H1 (cell line): ENCODE measurements at regions not wholly inside any gene's neighbourhood (a gene's known extent, or its start where the extent isn't known, plus 50 kb on each side); places are given as distances from the start of the nearest gene placed in this dataset.

ENCODE experiments used
- CTCF ChIA-PET: fragments of 300-600 bp; sonication (Branson Sonifier 250); formaldehyde crosslinking; loops from one replicate; lab custom pipeline; 2021; ENCODE audit not compliant: partially characterized antibody; lab: Charles Lee
- POLR2A ChIA-PET: fragments of 300-600 bp; sonication (Branson Sonifier 250); formaldehyde crosslinking; loops from one replicate; lab custom pipeline; 2021; ENCODE audit warnings: inconsistent platforms; ENCODE audit not compliant: partially characterized antibody; lab: Charles Lee
- DNase-seq, 2 experiments: peaks; one replicate each; pipeline versions ENCODE4 v3.0.0 to v3.0.0-alpha.2; 2010 to 2022; ENCODE audit warnings: low spot score in 2 of 2, low read depth in 1 of 2, mixed read lengths in 1 of 2
- FAIRE-seq: peaks from 2 replicates; lab custom pipeline; 2011; peaks lifted over from hg19 to GRCh38; lab: Jason Lieb, UNC
- H2AFZ ChIP-seq: 2 replicates; pipeline ENCODE4 v1.8.1; 2012; ENCODE audit warnings: low read length, inconsistent platforms
- H2AK5ac ChIP-seq: 2 replicates; pipeline ENCODE4 v1.6.1; 2013; ENCODE audit warnings: low read depth, low read length
- H2BK120ac ChIP-seq: replicated peaks from 2 replicates; pipeline ENCODE3; 2013; ENCODE audit warnings: low read depth, low read length, inconsistent platforms
- H2BK12ac ChIP-seq: 2 replicates; pipeline ENCODE4 v1.6.1; 2013; ENCODE audit warnings: low read depth, low read length
- H2BK15ac ChIP-seq: 2 replicates; pipeline ENCODE4 v1.6.1; 2013; ENCODE audit warnings: low read length
- H2BK20ac ChIP-seq: 2 replicates; pipeline ENCODE4 v1.6.1; 2013; ENCODE audit warnings: low read length
- H2BK5ac ChIP-seq: 2 replicates; pipeline ENCODE4 v1.6.1; 2013; ENCODE audit warnings: low read depth, low read length
- H3K14ac ChIP-seq: 2 replicates; pipeline ENCODE4 v1.6.1; 2013; ENCODE audit warnings: inconsistent platforms; ENCODE audit not compliant: insufficient read length
- H3K18ac ChIP-seq: 2 replicates; pipeline ENCODE4 v1.6.1; 2013; ENCODE audit warnings: low read length; ENCODE audit errors: extremely low read depth
- H3K23ac ChIP-seq: 2 replicates; pipeline ENCODE4 v1.6.1; 2013; ENCODE audit warnings: inconsistent platforms; ENCODE audit not compliant: insufficient read length
- H3K23me2 ChIP-seq: 2 replicates; pipeline ENCODE4 v1.6.1; 2013; ENCODE audit warnings: low read depth, low read length
- H3K27ac ChIP-seq: 2 replicates; pipeline ENCODE4 v1.6.1; 2011; ENCODE audit warnings: low read depth, low read length, inconsistent platforms
- H3K27me3 ChIP-seq, 4 experiments: replicated peaks in 1 of 4; 1 replicate in 1 of 4; 2 replicates in 3 of 4; pipeline versions ENCODE4 v1.6.1 to v1.8.1; 2011 to 2013; ENCODE audit warnings: low read length in 3 of 4, mild to moderate bottlenecking in 3 of 4, inconsistent platforms in 2 of 4, mixed read lengths in 2 of 4, moderate library complexity in 1 of 4; ENCODE audit not compliant: control insufficient read depth in 3 of 4, insufficient read depth in 3 of 4; ENCODE audit errors: extremely low read depth in 1 of 4
- H3K36me3 ChIP-seq, 4 experiments: 2 replicates each; pipeline versions ENCODE4 v1.6.1 to v1.8.1; 2011 to 2013; ENCODE audit warnings: mild to moderate bottlenecking in 4 of 4, low read length in 3 of 4, moderate library complexity in 2 of 4, control low read depth in 1 of 4, inconsistent platforms in 1 of 4; ENCODE audit not compliant: insufficient read depth in 4 of 4, control insufficient read depth in 2 of 4
- H3K4ac ChIP-seq: replicated peaks from 2 replicates; pipeline ENCODE3; 2013; ENCODE audit warnings: low read length, low read depth, mixed read lengths, inconsistent platforms; ENCODE audit not compliant: insufficient read length
- H3K4me1 ChIP-seq, 4 experiments: replicated peaks in 1 of 4; 1 replicate in 1 of 4; 2 replicates in 3 of 4; pipeline versions ENCODE4 v1.6.1 to v1.8.1; 2011 to 2013; ENCODE audit warnings: low read length in 3 of 4, inconsistent platforms in 2 of 4, mixed read lengths in 1 of 4; ENCODE audit not compliant: insufficient read depth in 4 of 4, control insufficient read depth in 3 of 4
- H3K4me2 ChIP-seq, 2 experiments: 2 replicates each; pipeline versions ENCODE4 v1.6.1 to v1.8.1; 2011 to 2013; ENCODE audit warnings: low read depth in 2 of 2, low read length in 2 of 2, control low read depth in 1 of 2, inconsistent platforms in 1 of 2, mild to moderate bottlenecking in 1 of 2; ENCODE audit not compliant: insufficient read depth in 1 of 2
- H3K4me3 ChIP-seq, 4 experiments: fragments of 200-600, 300-600 bp in 1 of 4; sonication (generic), shearing (Covaris generic), sonication (Bioruptor Twin) in 1 of 4; 2 replicates each; pipeline versions ENCODE4 v1.5.1 to v1.8.1; 2011 to 2016; ENCODE audit warnings: low read length in 4 of 4, low read depth in 3 of 4, control low read depth in 2 of 4, inconsistent platforms in 2 of 4, mild to moderate bottlenecking in 2 of 4, mixed read lengths in 1 of 4, moderate library complexity in 1 of 4; ENCODE audit not compliant: insufficient read depth in 2 of 4; ENCODE audit errors: extremely low read depth in 1 of 4
- H3K56ac ChIP-seq: replicated peaks from 2 replicates; pipeline ENCODE3; 2013; ENCODE audit warnings: low read depth, mild to moderate bottlenecking, mixed read lengths, low read length, inconsistent platforms; ENCODE audit not compliant: insufficient read length
- H3K79me1 ChIP-seq: 2 replicates; pipeline ENCODE4 v1.6.1; 2013; ENCODE audit warnings: low read depth, low read length, control low read depth
- H3K79me2 ChIP-seq, 2 experiments: 2 replicates each; pipeline versions ENCODE4 v1.6.1 to v1.8.1; 2012 to 2013; ENCODE audit warnings: low read length in 2 of 2, mild to moderate bottlenecking in 2 of 2, inconsistent platforms in 1 of 2; ENCODE audit not compliant: insufficient read depth in 2 of 2, control insufficient read depth in 1 of 2
- H3K9ac ChIP-seq, 4 experiments: replicated peaks in 1 of 4; 1 replicate in 1 of 4; 2 replicates in 3 of 4; pipeline versions ENCODE4 v1.6.1 to v1.8.1; 2011 to 2013; ENCODE audit warnings: low read depth in 3 of 4, low read length in 3 of 4, control low read depth in 2 of 4, mild to moderate bottlenecking in 2 of 4, moderate library complexity in 2 of 4, inconsistent platforms in 1 of 4; ENCODE audit errors: extremely low read depth in 1 of 4
- H3K9me3 ChIP-seq, 2 experiments: 2 replicates each; pipeline versions ENCODE4 v1.6.1 to v1.8.1; 2012 to 2013; ENCODE audit warnings: mild to moderate bottlenecking in 2 of 2, moderate library complexity in 2 of 2, control low read depth in 1 of 2, inconsistent platforms in 1 of 2, low read depth in 1 of 2, low read length in 1 of 2, mixed read lengths in 1 of 2; ENCODE audit not compliant: insufficient read depth in 2 of 2
- H4K20me1 ChIP-seq, 2 experiments: replicated peaks in 1 of 2; 2 replicates each; pipeline versions ENCODE3 to v1.8.1; 2011 to 2013; ENCODE audit warnings: inconsistent platforms in 2 of 2, low read length in 2 of 2, mild to moderate bottlenecking in 1 of 2; ENCODE audit not compliant: insufficient read depth in 2 of 2, control insufficient read depth in 1 of 2
- H4K5ac ChIP-seq: 2 replicates; pipeline ENCODE4 v1.6.1; 2013; ENCODE audit warnings: low read length, low read depth, mixed read lengths, inconsistent platforms; ENCODE audit not compliant: insufficient read length
- H4K8ac ChIP-seq: 2 replicates; pipeline ENCODE4 v1.8.0; 2013; ENCODE audit warnings: mild to moderate bottlenecking, moderate library complexity, low read length, inconsistent platforms; ENCODE audit not compliant: insufficient read depth; ENCODE audit errors: extremely low read depth
- H4K91ac ChIP-seq: replicated peaks from 2 replicates; pipeline ENCODE3; 2013; ENCODE audit warnings: low read length, mixed read lengths, inconsistent platforms; ENCODE audit not compliant: insufficient read length
- ATF2 ChIP-seq: IDR thresholded peaks from 2 replicates; pipeline ENCODE4 v1.6.1; 2012; ENCODE audit warnings: low read length, inconsistent platforms
- BACH1 ChIP-seq: IDR thresholded peaks from 2 replicates; pipeline ENCODE4 v1.6.1; 2012; ENCODE audit warnings: low read length, improper control_type of control experiment
- CREB1 ChIP-seq: IDR thresholded peaks from 2 replicates; pipeline ENCODE4 v1.6.1; 2012; ENCODE audit warnings: inconsistent platforms
- FOSL1 ChIP-seq: IDR thresholded peaks from 2 replicates; pipeline ENCODE4 v1.6.1; 2011; ENCODE audit warnings: mild to moderate bottlenecking, low read depth, low read length, moderate library complexity; ENCODE audit not compliant: insufficient read depth
- GTF2F1 ChIP-seq: IDR thresholded peaks from 2 replicates; pipeline ENCODE4 v1.6.1; 2012; ENCODE audit warnings: low read depth, low read length, improper control_type of control experiment, borderline replicate concordance
- JUN ChIP-seq: IDR thresholded peaks from 2 replicates; pipeline ENCODE4 v1.6.1; 2011; ENCODE audit warnings: low read depth, mild to moderate bottlenecking, improper control_type of control experiment, low read length
- KDM5A ChIP-seq: fragments of 200-600 bp; IDR thresholded peaks from 2 replicates; pipeline ENCODE4 v1.7.1; 2012; ENCODE audit warnings: mild to moderate bottlenecking, low read length, inconsistent platforms, mixed read lengths
- POLR2AphosphoS5 ChIP-seq: IDR thresholded peaks from 2 replicates; pipeline ENCODE4 v1.6.1; 2011; ENCODE audit warnings: low read depth, low read length
- POU5F1 ChIP-seq: IDR thresholded peaks from 2 replicates; pipeline ENCODE4 v1.6.1; 2011; ENCODE audit warnings: low read depth, mild to moderate bottlenecking, low read length, moderate library complexity
- TCF12 ChIP-seq: IDR thresholded peaks from 2 replicates; pipeline ENCODE4 v1.6.1; 2011; ENCODE audit warnings: low read depth, mild to moderate bottlenecking, low read length
- TEAD4 ChIP-seq: IDR thresholded peaks from 2 replicates; pipeline ENCODE4 v1.6.1; 2012; ENCODE audit warnings: low read depth, low read length, inconsistent platforms, mixed read lengths
- WGBS, 2 experiments: shearing (Covaris generic) in 1 of 2; methylation state at CpG; one replicate each; pipeline versions ENCODE4 v1.1.6 to v1.1.7; 2013 to 2015; ENCODE audit warnings: low lambda C conversion rate in 2 of 2, mixed read lengths in 2 of 2, inconsistent platforms in 1 of 2, low coverage in 1 of 2, missing lambda C conversion rate in 1 of 2; ENCODE audit not compliant: insufficient replicate concordance in 2 of 2, insufficient coverage in 1 of 2, insufficient read length in 1 of 2; ENCODE audit errors: extremely low coverage in 1 of 2, missing lambda C conversion rate in 1 of 2; 5-methylcytosine and 5-hydroxymethylcytosine counted together

GRCh38 chr6:2414885-2415547 is 169.6 kb upstream of the GMDS start:
- H3K4me2 ChIP-seq: no peak overlapping the region
- no peak overlapping the region; the same call in 1 of the 2 replicates for H2AFZ ChIP-seq
- ChIA-PET CTCF (interaction anchor here (0.5 to 1.3 kb wide), 3 partner anchors 68 to 958 kb away, joined by 3 to 4 read pairs (median 4); no protein-coding TSS in a partner anchor), POLR2A (no interaction called here)
- no peak for FAIRE-seq
- no peak overlapping the region for H3K4ac ChIP-seq
- H4K20me1 ChIP-seq: no peaks in the 10 kb centered on the region
- no peak overlapping the region for H2BK20ac ChIP-seq
- H3K79me1 ChIP-seq: no peaks in the 10 kb centered on the region
- H3K9ac ChIP-seq: no peak overlapping the region
- H3K9me3 ChIP-seq: no peaks in the 10 kb centered on the region
- no peaks in the 10 kb centered on the region; the same call in 1 of the 2 replicates for H3K23me2 ChIP-seq
- no peaks in the 10 kb centered on the region; a peak in 1 of 7 replicates for H3K4me1 ChIP-seq
- H4K91ac ChIP-seq: no peak overlapping the region
- H3K79me2 ChIP-seq: no peaks in the 10 kb centered on the region
- H2AK5ac ChIP-seq: no peak overlapping the region
- no peak overlapping the region for H2BK12ac ChIP-seq
- H3K56ac ChIP-seq: no peak overlapping the region
- H3K36me3 ChIP-seq: no peaks in the 10 kb centered on the region
- 93% methylated on average over 19 of the region's 19 CpGs; no CpG with 5 or more reads in 1 of the 2 experiments for WGBS, 2 experiments
- no peaks in the 10 kb centered on the region for H3K27me3 ChIP-seq
- H2BK15ac ChIP-seq: no peak overlapping the region
- H2BK120ac ChIP-seq: no peak overlapping the region
- H3K23ac ChIP-seq: no peak overlapping the region
- H3K27ac ChIP-seq: no peak overlapping the region
- H4K8ac ChIP-seq: no peak overlapping the region
- no peak overlapping the region for H3K18ac ChIP-seq
- DNase-seq: no peak
- H4K5ac ChIP-seq: no peak overlapping the region
- H3K14ac ChIP-seq: no peak overlapping the region
- no peak overlapping the region for H2BK5ac ChIP-seq
- no peak for TF ChIP-seq JUN
- no peak for TF ChIP-seq POU5F1
- no peak for TF ChIP-seq BACH1
- TF ChIP-seq TCF12: no peak
- no peak for TF ChIP-seq ATF2
- TF ChIP-seq KDM5A: no peak
- no peak for TF ChIP-seq FOSL1
- TF ChIP-seq TEAD4: no peak
- no peak for TF ChIP-seq GTF2F1
- no peak for TF ChIP-seq CREB1
- no peak for TF ChIP-seq POLR2AphosphoS5
- H3K4me3 ChIP-seq: no peak overlapping the region
